ENCODE measurements at regions not wholly inside any gene's neighbourhood (a gene's known extent, or its start where the extent isn't known, plus 50 kb on each side); places are given as distances from the start of the nearest gene placed in this dataset.

DNA sequence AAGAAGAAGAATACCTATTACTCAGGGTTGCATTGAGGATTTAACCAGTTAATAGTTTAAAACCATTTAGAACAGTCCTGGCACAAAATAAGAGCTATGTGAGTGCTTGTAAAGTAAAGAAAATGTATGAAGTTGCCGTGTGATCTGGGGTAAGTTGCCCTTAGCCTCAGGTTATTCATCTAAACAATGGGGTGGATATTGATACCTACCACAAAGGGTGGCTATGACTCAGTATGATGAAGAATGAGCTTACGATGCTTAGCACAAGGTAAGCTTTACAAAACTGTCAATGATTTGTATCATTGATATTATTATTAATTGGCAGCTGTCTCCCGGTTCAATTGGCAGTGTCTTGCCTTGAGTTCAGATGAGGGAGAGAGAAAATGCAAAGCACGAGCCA, 149.4 kb upstream of the PITX1 start:
- H3K9me2 ChIP-seq (replicated peaks; ENCODE audit: control insufficient read depth, low read length) = no peaks in the 10 kb centered on the region
- H3K4me1 ChIP-seq (ENCODE audit: control insufficient read depth, low read length) = no peaks in the 10 kb centered on the region
- no peak overlapping the region for H3K4me3 ChIP-seq (ENCODE audit: low read length)
- TF ChIP-seq, protein P1, sequence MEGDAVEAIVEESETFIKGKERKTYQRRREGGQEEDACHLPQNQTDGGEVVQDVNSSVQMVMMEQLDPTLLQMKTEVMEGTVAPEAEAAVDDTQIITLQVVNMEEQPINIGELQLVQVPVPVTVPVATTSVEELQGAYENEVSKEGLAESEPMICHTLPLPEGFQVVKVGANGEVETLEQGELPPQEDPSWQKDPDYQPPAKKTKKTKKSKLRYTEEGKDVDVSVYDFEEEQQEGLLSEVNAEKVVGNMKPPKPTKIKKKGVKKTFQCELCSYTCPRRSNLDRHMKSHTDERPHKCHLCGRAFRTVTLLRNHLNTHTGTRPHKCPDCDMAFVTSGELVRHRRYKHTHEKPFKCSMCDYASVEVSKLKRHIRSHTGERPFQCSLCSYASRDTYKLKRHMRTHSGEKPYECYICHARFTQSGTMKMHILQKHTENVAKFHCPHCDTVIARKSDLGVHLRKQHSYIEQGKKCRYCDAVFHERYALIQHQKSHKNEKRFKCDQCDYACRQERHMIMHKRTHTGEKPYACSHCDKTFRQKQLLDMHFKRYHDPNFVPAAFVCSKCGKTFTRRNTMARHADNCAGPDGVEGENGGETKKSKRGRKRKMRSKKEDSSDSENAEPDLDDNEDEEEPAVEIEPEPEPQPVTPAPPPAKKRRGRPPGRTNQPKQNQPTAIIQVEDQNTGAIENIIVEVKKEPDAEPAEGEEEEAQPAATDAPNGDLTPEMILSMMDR (IDR thresholded peaks at IDR 0.05; ENCODE audit: low read depth, low read length, poor library complexity, severe bottlenecking) = no peak
- TF ChIP-seq EZH2phosphoT487 (IDR thresholded peaks at IDR 0.05; ENCODE audit: borderline replicate concordance, low read length) = no peak
- H3K27me3 ChIP-seq (ENCODE audit: control insufficient read depth, low read length) = no peaks in the 10 kb centered on the region
- H3F3A ChIP-seq (ENCODE audit: control insufficient read depth, insufficient read depth) = no peaks in the 10 kb centered on the region
- no peaks in the 10 kb centered on the region for H3K79me2 ChIP-seq (ENCODE audit: control insufficient read depth, low read length)
- no peaks in the 10 kb centered on the region for H3K9me3 ChIP-seq (ENCODE audit: control insufficient read depth, insufficient read depth, low read length)
- H3K4me2 ChIP-seq (ENCODE audit: low read length) = no peak overlapping the region
- H4K20me1 ChIP-seq (ENCODE audit: control insufficient read depth, insufficient read depth, low read depth, low read length) = no peaks in the 10 kb centered on the region
- H3K27ac ChIP-seq (ENCODE audit: low read depth, low read length) = no peak overlapping the region
- no peaks in the 10 kb centered on the region for H3K36me3 ChIP-seq (ENCODE audit: control insufficient read depth, low read length)

DNA sequence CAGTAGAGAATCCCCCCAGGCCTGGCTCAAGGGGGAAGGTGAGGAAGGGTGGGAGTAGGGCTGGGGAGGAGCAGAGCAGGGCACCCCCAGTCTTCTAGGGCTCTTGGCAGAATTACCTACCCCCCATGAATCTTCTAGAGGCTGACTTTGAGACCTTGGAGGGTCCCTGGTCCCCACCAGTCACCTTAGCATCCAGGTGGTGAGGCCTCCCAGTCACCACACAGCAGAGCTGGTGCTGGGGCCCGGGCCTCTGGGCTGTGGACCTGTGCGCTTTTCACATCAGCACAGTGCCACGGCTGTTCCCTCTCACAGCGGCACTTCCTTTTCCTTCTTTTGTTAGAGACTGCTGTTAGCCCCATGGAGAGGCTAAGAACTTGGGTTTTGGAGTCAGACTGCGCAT, 148.6 kb upstream of the PITX1 start:
- H3K4me3 ChIP-seq (ENCODE audit: low read length) = no peak overlapping the region
- H3K27ac ChIP-seq (ENCODE audit: low read depth, low read length) = no peak overlapping the region
- H3K36me3 ChIP-seq (ENCODE audit: control insufficient read depth, low read length) = no peaks in the 10 kb centered on the region
- H3K9me3 ChIP-seq (ENCODE audit: control insufficient read depth, insufficient read depth, low read length) = no peaks in the 10 kb centered on the region
- no peak overlapping the region for H3K4me2 ChIP-seq (ENCODE audit: low read length)
- H3K4me1 ChIP-seq (ENCODE audit: control insufficient read depth, low read length) = peaks cover 3% of the 10 kb centered on the region
- TF ChIP-seq, protein P1 (IDR thresholded peaks at IDR 0.05; ENCODE audit: low read depth, low read length, poor library complexity, severe bottlenecking) = no peak
- no peak for TF ChIP-seq EZH2phosphoT487 (IDR thresholded peaks at IDR 0.05; ENCODE audit: borderline replicate concordance, low read length)
- H3K9me2 ChIP-seq (replicated peaks; ENCODE audit: control insufficient read depth, low read length) = no peaks in the 10 kb centered on the region
- H3K27me3 ChIP-seq (ENCODE audit: control insufficient read depth, low read length) = no peaks in the 10 kb centered on the region
- H3K79me2 ChIP-seq (ENCODE audit: control insufficient read depth, low read length) = no peaks in the 10 kb centered on the region
- no peaks in the 10 kb centered on the region for H4K20me1 ChIP-seq (ENCODE audit: control insufficient read depth, insufficient read depth, low read depth, low read length)
- no peaks in the 10 kb centered on the region for H3F3A ChIP-seq (ENCODE audit: control insufficient read depth, insufficient read depth)

DNA sequence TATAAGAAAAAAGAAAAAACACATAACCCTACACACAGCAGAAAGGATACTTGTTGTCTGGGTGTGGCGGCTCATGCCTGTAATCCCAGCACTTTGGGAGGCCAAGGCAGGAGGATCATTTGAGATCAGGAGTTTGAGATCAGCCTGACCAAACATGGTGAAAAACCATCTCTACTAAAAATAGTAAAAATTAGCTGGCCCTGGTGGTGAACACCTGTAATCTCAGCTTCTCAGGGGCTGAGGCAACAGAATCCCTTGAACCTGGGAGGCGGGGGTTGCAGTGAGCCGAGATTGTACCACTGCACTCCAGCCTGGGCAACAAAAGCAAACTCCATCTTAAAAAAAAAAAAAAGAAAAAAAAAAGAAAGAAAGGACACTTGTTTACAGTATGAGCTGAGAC, 147.6 kb upstream of the PITX1 start:
- Histone ChIP-seq H3K27ac (ENCODE audit: low read depth, low read length) (no peak overlapping the region), H3K9me3 (ENCODE audit: control insufficient read depth, insufficient read depth, low read length) (no peaks in the 10 kb centered on the region), H3K36me3 (ENCODE audit: control insufficient read depth, low read length) (no peaks in the 10 kb centered on the region), H4K20me1 (ENCODE audit: control insufficient read depth, insufficient read depth, low read depth, low read length) (no peaks in the 10 kb centered on the region), H3K9me2 (replicated peaks; ENCODE audit: control insufficient read depth, low read length) (no peaks in the 10 kb centered on the region), H3K4me3 (ENCODE audit: low read length) (no peak overlapping the region), H3K79me2 (ENCODE audit: control insufficient read depth, low read length) (no peaks in the 10 kb centered on the region), H3K4me2 (ENCODE audit: low read length) (no peak overlapping the region), H3K4me1 (ENCODE audit: control insufficient read depth, low read length) (peaks cover 7% of the 10 kb centered on the region), H3F3A (ENCODE audit: control insufficient read depth, insufficient read depth) (no peaks in the 10 kb centered on the region), H3K27me3 (ENCODE audit: control insufficient read depth, low read length) (no peaks in the 10 kb centered on the region)
- TF ChIP-seq, protein P1 (IDR thresholded peaks at IDR 0.05; ENCODE audit: low read depth, low read length, poor library complexity, severe bottlenecking) = no peak
- TF ChIP-seq EZH2phosphoT487 (IDR thresholded peaks at IDR 0.05; ENCODE audit: borderline replicate concordance, low read length) = no peak
